ENCODE measurements at regions not wholly inside any gene's neighbourhood (a gene's known extent, or its start where the extent isn't known, plus 50 kb on each side); places are given as distances from the start of the nearest gene placed in this dataset.
"Not testable (repeated sequence)": the region's sequence is repeated elsewhere in the genome, so short reads cannot be mapped to it uniquely, and the experiment has no call there.

- no peak for DNase-seq (ENCODE audit: low read depth in 2 of 2, low spot score in 1 of 2)
Observed at GRCh38 chr6:14584450-14584849, 466.9 kb downstream of the CD83 start.

GRCh38 chr6:14585689-14586088 lies 468.1 kb downstream of the CD83 start:
- DNase-seq (ENCODE audit: low read depth in 2 of 2, low spot score in 1 of 2), result no peak

GRCh38 chr6:14589175-14589574 lies 471.6 kb downstream of the CD83 start:
- DNase-seq (ENCODE audit: low read depth in 2 of 2, low spot score in 1 of 2), result no peak

- no peak for DNase-seq (ENCODE audit: low read depth in 2 of 2, low spot score in 1 of 2)
Observed at GRCh38 chr6:14590586-14590985, 473.0 kb downstream of the CD83 start.

- DNase-seq (ENCODE audit: low read depth in 2 of 2, low spot score in 1 of 2), result no peak
Observed at GRCh38 chr6:14591998-14592397, 474.4 kb downstream of the CD83 start.

- DNase-seq (ENCODE audit: low read depth in 2 of 2, low spot score in 1 of 2), result no peak
Observed at GRCh38 chr6:14593286-14593685, 475.7 kb downstream of the CD83 start.

GRCh38 chr6:14595751-14596150 lies 478.2 kb downstream of the CD83 start:
- DNase-seq (ENCODE audit: low read depth in 2 of 2, low spot score in 1 of 2), result no peak

- no peak for DNase-seq (ENCODE audit: low read depth in 2 of 2, low spot score in 1 of 2)
Observed at GRCh38 chr6:14596410-14596809, 478.8 kb downstream of the CD83 start.

- no peak for DNase-seq (ENCODE audit: low read depth in 2 of 2, low spot score in 1 of 2)
Observed at GRCh38 chr6:14597090-14597489, 479.5 kb downstream of the CD83 start.

- no peak for DNase-seq (ENCODE audit: low read depth in 2 of 2, low spot score in 1 of 2)
Observed at GRCh38 chr6:14598017-14598864, 480.7 kb downstream of the CD83 start.

GRCh38 chr6:14600306-14600705 lies 482.7 kb downstream of the CD83 start:
- DNase-seq (ENCODE audit: low read depth in 2 of 2, low spot score in 1 of 2), result not testable (repeated sequence)

GRCh38 chr6:14601490-14601889 lies 483.9 kb downstream of the CD83 start:
- DNase-seq (ENCODE audit: low read depth in 2 of 2, low spot score in 1 of 2), result no peak

- DNase-seq (ENCODE audit: low read depth in 2 of 2, low spot score in 1 of 2), result no peak
Observed at GRCh38 chr6:14606353-14606752, 488.8 kb downstream of the CD83 start.

GRCh38 chr6:14610141-14610540 lies 492.6 kb downstream of the CD83 start:
- DNase-seq (ENCODE audit: low read depth in 2 of 2, low spot score in 1 of 2), result no peak

GRCh38 chr6:14612016-14612980 lies 494.7 kb downstream of the CD83 start:
- no peak for DNase-seq (ENCODE audit: low read depth in 2 of 2, low spot score in 1 of 2)

- no peak for DNase-seq (ENCODE audit: low read depth in 2 of 2, low spot score in 1 of 2)
Observed at GRCh38 chr6:14614631-14615030, 497.1 kb downstream of the CD83 start.

- DNase-seq (ENCODE audit: low read depth in 2 of 2, low spot score in 1 of 2), result no peak
Observed at GRCh38 chr6:14616656-14617055, 499.1 kb downstream of the CD83 start.

GRCh38 chr6:14618759-14619418 lies 501.3 kb downstream of the CD83 start:
- no peak for DNase-seq (ENCODE audit: low read depth in 2 of 2, low spot score in 1 of 2)

GRCh38 chr6:14619419-14619781 lies 501.8 kb downstream of the CD83 start:
- no peak for DNase-seq (ENCODE audit: low read depth in 2 of 2, low spot score in 1 of 2)

- no peak for DNase-seq (ENCODE audit: low read depth in 2 of 2, low spot score in 1 of 2)
Observed at GRCh38 chr6:14620522-14620921, 502.9 kb downstream of the CD83 start.

- no peak for DNase-seq (ENCODE audit: low read depth in 2 of 2, low spot score in 1 of 2)
Observed at GRCh38 chr6:14621518-14621917, 503.9 kb downstream of the CD83 start.

- no peak for DNase-seq (ENCODE audit: low read depth in 2 of 2, low spot score in 1 of 2)
Observed at GRCh38 chr6:14622085-14622484, 504.5 kb downstream of the CD83 start.

All from stimulated activated CD8-positive, alpha-beta memory T cell treated with anti-CD3 and anti-CD28 coated beads, Interleukin-4, amount 100 ng/mL, for 4 hours (primary cell).